IMR-90 (cell line): ENCODE measurements at regions not wholly inside any gene's neighbourhood (a gene's known extent, or its start where the extent isn't known, plus 50 kb on each side); places are given as distances from the start of the nearest gene placed in this dataset.

Experiments
- ATAC-seq: fragments of 200-7000 bp; cut with Tn5 transposase; 2 replicates; pipeline ENCODE4 v1.9.1; 2020; ENCODE audit warnings: low read depth, mild to moderate bottlenecking, moderate library complexity
- BruUV-seq: library from RNA; stranded (reverse); fragments of 400-500 nt; replicated peaks from 2 replicates; lab custom pipeline; 2021; lab: Mats Ljungman, UMichigan
- CTCF ChIA-PET: fragments of 300-600 bp; formaldehyde crosslinking; extraction: SDS; loops from one replicate; lab custom pipeline; 2021; ENCODE audit warnings: antibody characterized with exemption; lab: Yijun Ruan, JAX
- POLR2A ChIA-PET: fragments of 300-600 bp; sonication (Branson Sonifier 250); formaldehyde crosslinking; loops from one replicate; lab custom pipeline; 2022; ENCODE audit warnings: antibody characterized with exemption; ENCODE audit not compliant: unreplicated experiment; lab: Charles Lee
- DNase-seq: peaks from one replicate; pipeline ENCODE4 v3.0.0; 2013
- H2AFZ ChIP-seq: replicated peaks from 2 replicates; pipeline ENCODE3; 2013; ENCODE audit warnings: low read length, mild to moderate bottlenecking; ENCODE audit not compliant: poor library complexity
- H2AK5ac ChIP-seq: 2 replicates; pipeline ENCODE4 v1.6.1; 2013; ENCODE audit warnings: low read depth, low read length, inconsistent platforms
- H2AK9ac ChIP-seq: replicated peaks from 2 replicates; pipeline ENCODE3; 2013; ENCODE audit warnings: mild to moderate bottlenecking, low read depth, low read length, moderate library complexity; ENCODE audit not compliant: poor library complexity
- H2BK120ac ChIP-seq: 2 replicates; pipeline ENCODE4 v1.6.1; 2013; ENCODE audit warnings: low read depth, low read length, inconsistent platforms
- H2BK15ac ChIP-seq: 3 replicates; pipeline ENCODE4 v1.6.1; 2013; ENCODE audit warnings: low read depth, low read length, inconsistent platforms
- H2BK20ac ChIP-seq: 2 replicates; pipeline ENCODE4 v1.6.1; 2013; ENCODE audit warnings: low read depth, mild to moderate bottlenecking, inconsistent platforms, low read length, moderate library complexity
- H2BK5ac ChIP-seq: 2 replicates; pipeline ENCODE4 v1.6.1; 2013; ENCODE audit warnings: mild to moderate bottlenecking, low read depth, low read length, inconsistent platforms; ENCODE audit not compliant: poor library complexity, severe bottlenecking
- H3K14ac ChIP-seq: replicated peaks from 2 replicates; pipeline ENCODE4 v1.6.1; 2013; ENCODE audit warnings: low read depth, low read length, inconsistent platforms
- H3K18ac ChIP-seq: 2 replicates; pipeline ENCODE4 v1.6.1; 2013; ENCODE audit warnings: low read depth, low read length, control low read depth
- H3K23ac ChIP-seq: 2 replicates; pipeline ENCODE4 v1.6.1; 2013; ENCODE audit warnings: low read depth, low read length, inconsistent platforms
- H3K27ac ChIP-seq: 2 replicates; pipeline ENCODE4 v1.5.1; 2013; ENCODE audit warnings: mild to moderate bottlenecking, control low read depth, low read length; ENCODE audit not compliant: insufficient read depth
- H3K27me3 ChIP-seq: 2 replicates; pipeline ENCODE4 v1.6.1; 2013; ENCODE audit warnings: low read length; ENCODE audit not compliant: control insufficient read depth, insufficient read depth
- H3K36me3 ChIP-seq: 2 replicates; pipeline ENCODE4 v1.6.1; 2013; ENCODE audit warnings: low read length, mixed read lengths; ENCODE audit not compliant: control insufficient read depth, insufficient read depth
- H3K4ac ChIP-seq: 2 replicates; pipeline ENCODE4 v1.6.1; 2013; ENCODE audit warnings: low read depth, low read length, inconsistent platforms
- H3K4me1 ChIP-seq: 2 replicates; pipeline ENCODE4 v1.6.1; 2013; ENCODE audit warnings: low read length, mixed read lengths; ENCODE audit not compliant: control insufficient read depth, insufficient read depth
- H3K4me2 ChIP-seq: 2 replicates; pipeline ENCODE4 v1.6.1; 2013; ENCODE audit warnings: low read depth, mild to moderate bottlenecking, control low read depth, low read length, moderate library complexity
- H3K4me3 ChIP-seq: 2 replicates; pipeline ENCODE4 v1.5.1; 2013; ENCODE audit warnings: low read depth, mild to moderate bottlenecking, control low read depth, low read length, moderate library complexity; ENCODE audit not compliant: insufficient read depth
- H3K56ac ChIP-seq: 2 replicates; pipeline ENCODE4 v1.6.1; 2013; ENCODE audit warnings: low read length, inconsistent platforms; ENCODE audit not compliant: insufficient read depth; ENCODE audit errors: extremely low read depth
- H3K79me1 ChIP-seq, 2 experiments: 2 replicates each; pipeline ENCODE4 v1.6.1; 2013; ENCODE audit warnings: low read length in 2 of 2, inconsistent platforms in 1 of 2, low read depth in 1 of 2
- H3K9ac ChIP-seq: 2 replicates; pipeline ENCODE4 v1.6.1; 2013; ENCODE audit warnings: low read depth, low read length, control low read depth
- H3K9me1 ChIP-seq: 2 replicates; pipeline ENCODE4 v1.6.1; 2013; ENCODE audit warnings: low read length, inconsistent platforms; ENCODE audit not compliant: insufficient read depth
- H3K9me3 ChIP-seq: 2 replicates; pipeline ENCODE4 v1.6.1; 2013; ENCODE audit warnings: low read length; ENCODE audit not compliant: control insufficient read depth, insufficient read depth
- H4K20me1 ChIP-seq: 2 replicates; pipeline ENCODE4 v1.6.1; 2013; ENCODE audit warnings: low read length, inconsistent platforms; ENCODE audit not compliant: insufficient read depth
- H4K5ac ChIP-seq: 2 replicates; pipeline ENCODE4 v1.6.1; 2013; ENCODE audit warnings: mild to moderate bottlenecking, low read depth, low read length, control low read depth
- H4K8ac ChIP-seq, 2 experiments: 2 replicates each; pipeline ENCODE4 v1.6.1; 2013; ENCODE audit warnings: low read depth in 2 of 2, low read length in 2 of 2, control low read depth in 1 of 2, inconsistent platforms in 1 of 2
- H4K91ac ChIP-seq: 2 replicates; pipeline ENCODE4 v1.6.1; 2013; ENCODE audit warnings: low read depth, low read length, inconsistent platforms; ENCODE audit not compliant: insufficient read depth
- BHLHE40 ChIP-seq: fragments of 150-350 bp; IDR thresholded peaks from 2 replicates; pipeline ENCODE4 v1.6.1; 2016; ENCODE audit warnings: mild to moderate bottlenecking, low read depth, low read length
- CHD1 ChIP-seq: IDR thresholded peaks from 2 replicates; pipeline ENCODE4 v1.6.1; 2012; ENCODE audit warnings: low read depth, low read length, improper control_type of control experiment
- CTCF ChIP-seq: conservative IDR thresholded peaks from 2 replicates; pipeline ENCODE4 v1.5.1; 2012; ENCODE audit warnings: mild to moderate bottlenecking, low read depth, low read length, improper control_type of control experiment
- FOS ChIP-seq: fragments of 150-350 bp; IDR thresholded peaks from 2 replicates; pipeline ENCODE4 v1.6.1; 2016; ENCODE audit warnings: low read depth, low read length
- MAZ ChIP-seq: IDR thresholded peaks from 2 replicates; pipeline ENCODE4 v1.6.1; 2012; ENCODE audit warnings: low read depth, mild to moderate bottlenecking, low read length, improper control_type of control experiment, moderate library complexity, borderline replicate concordance
- NFE2L2 ChIP-seq: fragments of 150-350 bp; IDR thresholded peaks from 2 replicates; pipeline ENCODE4 v1.6.1; 2016; ENCODE audit warnings: low read depth, mild to moderate bottlenecking, low read length
- POLR2A ChIP-seq: IDR thresholded peaks from 2 replicates; pipeline ENCODE4 v1.6.1; 2012; ENCODE audit warnings: mild to moderate bottlenecking, low read depth, low read length
- RAD21 ChIP-seq: IDR thresholded peaks from 2 replicates; pipeline ENCODE4 v1.6.1; 2012; ENCODE audit warnings: low read length, improper control_type of control experiment
- RCOR1 ChIP-seq: IDR thresholded peaks from 2 replicates; pipeline ENCODE4 v1.6.1; 2012; ENCODE audit warnings: mild to moderate bottlenecking, low read length, improper control_type of control experiment; ENCODE audit not compliant: insufficient replicate concordance
- RFX5 ChIP-seq: IDR thresholded peaks from 2 replicates; pipeline ENCODE4 v1.8.0; 2012; ENCODE audit warnings: low read depth, mild to moderate bottlenecking, low read length, moderate library complexity
- SMC3 ChIP-seq: fragments of 150-350 bp; IDR thresholded peaks from 2 replicates; pipeline ENCODE4 v1.6.1; 2016; ENCODE audit warnings: low read depth, mild to moderate bottlenecking, antibody characterized with exemption, low read length, moderate library complexity
- WGBS, 2 experiments: methylation state at CpG; one replicate each; pipeline versions ENCODE4 v1.1.5 to v1.1.7; 2013; ENCODE audit warnings: missing lambda C conversion rate in 2 of 2; ENCODE audit not compliant: insufficient read length in 1 of 2; ENCODE audit errors: extremely low coverage in 2 of 2; 5-methylcytosine and 5-hydroxymethylcytosine counted together
- dilution Hi-C: fragments of 300-500 bp; cut with HindIII; formaldehyde crosslinking; loops from one replicate; pipeline ENCODE4 v1.14.3; 2018; ENCODE audit warnings: low sequenced_read_pairs; ENCODE audit not compliant: unreplicated experiment
- in situ Hi-C: fragments of 300-500 bp; cut with MboI; formaldehyde crosslinking; loops from 3 replicates; pipeline ENCODE4 v1.14.3; 2019; ENCODE audit warnings: low sequenced_read_pairs, inconsistent platforms, mixed read lengths
- intact Hi-C: fragments of 100-400 bp; cut with micrococcal nuclease; formaldehyde crosslinking; loops from 2 replicates; pipeline ENCODE4 v1.10.0; 2022

- Histone ChIP-seq H3K4me1 (no peaks in the 10 kb centered on the region), H3K56ac (no peak overlapping the region), H2AK5ac (no peak overlapping the region), H2BK20ac (no peak overlapping the region), H3K14ac (no peak overlapping the region), H3K4me2 (no peak overlapping the region), H3K4me3 (no peak overlapping the region), H4K91ac (no peak overlapping the region), H2AK9ac (no peak overlapping the region), H4K8ac (no peak overlapping the region), H3K23ac (no peak overlapping the region), H2BK15ac (no peak overlapping the region), H3K27ac (no peak overlapping the region), H3K4ac (no peak overlapping the region), H4K20me1 (no peaks in the 10 kb centered on the region), H4K5ac (no peak overlapping the region), H2BK5ac (no peak overlapping the region), H2AFZ (no peak overlapping the region), H3K18ac (no peak overlapping the region), H3K9me3 (no peaks in the 10 kb centered on the region), H3K9ac (no peak overlapping the region), H3K27me3 (peaks cover 1% of the 10 kb centered on the region), H3K79me1 (no peaks in the 10 kb centered on the region), H2BK120ac (no peak overlapping the region), H3K36me3 (no peaks in the 10 kb centered on the region), H3K9me1 (no peaks in the 10 kb centered on the region)
- BruUV-seq: no TSS peak
- TF ChIP-seq SMC3 (no peak), NFE2L2 (no peak), RCOR1 (no peak), CHD1 (no peak), FOS (no peak), MAZ (no peak), POLR2A (no peak), RAD21 (no peak), RFX5 (no peak), CTCF (no peak), BHLHE40 (no peak)
- no peak for ATAC-seq
- WGBS, 2 experiments: no CpG with 5 or more reads among the region's 1 CpG
- ChIA-PET POLR2A (no interaction called here), CTCF (no interaction called here)
- no peak for DNase-seq
- dilution Hi-C loops (no loop called here), intact Hi-C loops (no loop called here), in situ Hi-C loops (no loop called here)
Measured at GRCh38 chr2:212606232-212606631, 67.6 kb upstream of the ERBB4 start.
